ENCODE measurements at regions not wholly inside any gene's neighbourhood (a gene's known extent, or its start where the extent isn't known, plus 50 kb on each side); places are given as distances from the start of the nearest gene placed in this dataset.
A peak's percentile ranks its signal among the peaks of the same experiment; 100 is the strongest.

DNA sequence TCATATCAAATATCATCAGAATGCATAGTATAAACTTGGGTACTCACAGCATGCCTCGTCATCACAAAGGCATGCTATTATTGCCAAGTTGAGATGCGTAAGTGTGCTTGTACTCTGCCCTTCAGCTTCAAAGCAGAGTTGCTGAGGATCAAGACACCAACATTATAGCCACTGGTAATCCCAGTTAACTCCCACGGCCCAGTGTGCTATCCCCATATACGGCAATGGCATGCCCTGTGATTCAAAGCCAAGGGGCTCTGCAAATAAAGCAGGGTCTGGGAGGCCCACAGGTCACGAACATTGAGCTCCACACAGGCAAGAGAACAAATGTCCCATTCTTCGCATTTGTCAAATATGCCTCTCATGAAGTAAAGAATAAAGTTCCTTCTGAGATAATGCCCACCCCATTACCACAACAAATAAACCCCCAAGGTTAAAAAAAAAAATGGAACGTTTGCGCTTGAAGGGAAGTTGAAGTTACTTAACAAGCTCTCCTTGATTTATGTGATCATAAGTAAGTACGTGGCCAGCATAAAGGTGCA, 298.1 kb upstream of the NECTIN3 start:
- Histone ChIP-seq H3K9me3 (ENCODE audit: control insufficient read depth in 2 of 2, insufficient read depth in 1 of 2, low read depth in 1 of 2, low read length in 1 of 2) (peaks cover 0 to 4% of the 10 kb centered on the region in 2 donors), H3K27ac (ENCODE audit: low read depth in 1 of 3, low read length in 2 of 3) (no peak overlapping the region), H3K27me3 (ENCODE audit: control insufficient read depth in 3 of 3, insufficient read depth in 3 of 3, low read length in 3 of 3) (no peaks in the 10 kb centered on the region), H3K4me1 (ENCODE audit: control insufficient read depth in 3 of 3, insufficient read depth in 2 of 3, low read depth in 1 of 3, low read length in 2 of 3) (peaks cover 0 to 3% (median 0%) of the 10 kb centered on the region in 3 donors), H3K36me3 (ENCODE audit: control insufficient read depth in 3 of 3, insufficient read depth in 2 of 3, low read depth in 1 of 3, low read length in 3 of 3) (no peaks in the 10 kb centered on the region), H3K4me3 (ENCODE audit: low read depth in 1 of 3, low read length in 3 of 3) (no peak overlapping the region)
- peak; percentile 33 to 51 for DNase-seq
- FAIRE-seq, result no peak
- 60 to 68% (median 61%) methylated on average over 9 of the region's 9 CpGs for WGBS, 3 donors

- Histone ChIP-seq H3K4me3 (ENCODE audit: low read depth in 1 of 3, low read length in 3 of 3) (no peak overlapping the region), H3K36me3 (ENCODE audit: control insufficient read depth in 3 of 3, insufficient read depth in 2 of 3, low read depth in 1 of 3, low read length in 3 of 3) (no peaks in the 10 kb centered on the region), H3K27ac (ENCODE audit: low read depth in 1 of 3, low read length in 2 of 3) (no peak overlapping the region), H3K27me3 (ENCODE audit: control insufficient read depth in 3 of 3, insufficient read depth in 3 of 3, low read length in 3 of 3) (no peaks in the 10 kb centered on the region), H3K4me1 (ENCODE audit: control insufficient read depth in 3 of 3, insufficient read depth in 2 of 3, low read depth in 1 of 3, low read length in 2 of 3) (peaks cover 0 to 3% (median 0%) of the 10 kb centered on the region in 3 donors), H3K9me3 (ENCODE audit: control insufficient read depth in 2 of 2, insufficient read depth in 1 of 2, low read depth in 1 of 2, low read length in 1 of 2) (no peaks in the 10 kb centered on the region)
- no peak for FAIRE-seq
- no peak for DNase-seq
- WGBS, 3 donors, result 71 to 94% (median 83%) methylated on average over 7 of the region's 7 CpGs
These were observed 296.9 kb upstream of the NECTIN3 start for GRCh38 chr3:110774496-110775265.

- Histone ChIP-seq H3K27me3 (ENCODE audit: control insufficient read depth in 3 of 3, insufficient read depth in 3 of 3, low read length in 3 of 3) (no peaks in the 10 kb centered on the region), H3K4me3 (ENCODE audit: low read depth in 1 of 3, low read length in 3 of 3) (no peak overlapping the region), H3K4me1 (ENCODE audit: control insufficient read depth in 3 of 3, insufficient read depth in 2 of 3, low read depth in 1 of 3, low read length in 2 of 3) (no peaks in the 10 kb centered on the region), H3K27ac (ENCODE audit: low read depth in 1 of 3, low read length in 2 of 3) (no peak overlapping the region), H3K9me3 (ENCODE audit: control insufficient read depth in 2 of 2, insufficient read depth in 1 of 2, low read depth in 1 of 2, low read length in 1 of 2) (no peaks in the 10 kb centered on the region), H3K36me3 (ENCODE audit: control insufficient read depth in 3 of 3, insufficient read depth in 2 of 3, low read depth in 1 of 3, low read length in 3 of 3) (no peaks in the 10 kb centered on the region)
- DNase-seq (no peak), FAIRE-seq (no peak)
- WGBS, 3 donors, result 88 to 100% (median 96%) methylated on average over 2 of the region's 2 CpGs
These were observed 292.0 kb upstream of the NECTIN3 start for GRCh38 chr3:110779581-110779980.

DNA sequence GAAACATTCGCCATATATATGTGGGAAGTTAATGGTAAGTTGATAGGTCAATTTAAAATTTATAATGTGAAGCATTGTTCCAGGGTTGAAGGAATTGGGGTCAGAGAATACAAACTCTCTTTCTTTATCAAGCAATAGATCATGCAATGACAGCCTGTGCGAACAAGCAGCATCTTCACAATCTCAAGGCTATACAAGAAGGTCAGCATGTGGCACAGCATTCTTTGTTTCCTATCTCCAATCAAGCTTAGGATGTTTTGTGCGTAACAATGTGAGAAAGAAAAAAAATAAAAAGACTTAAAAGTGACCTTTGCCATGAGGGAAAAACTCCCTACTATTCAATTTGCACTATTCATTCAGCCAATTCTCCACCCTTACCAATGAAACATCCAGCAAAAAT, 288.1 kb upstream of the NECTIN3 start:
- WGBS, 3 donors, result 79 to 91% (median 90%) methylated on average over 3 of the region's 3 CpGs
- FAIRE-seq (no peak), DNase-seq (no peak)
- Histone ChIP-seq H3K27me3 (ENCODE audit: control insufficient read depth in 3 of 3, insufficient read depth in 3 of 3, low read length in 3 of 3) (no peaks in the 10 kb centered on the region), H3K36me3 (ENCODE audit: control insufficient read depth in 3 of 3, insufficient read depth in 2 of 3, low read depth in 1 of 3, low read length in 3 of 3) (no peaks in the 10 kb centered on the region), H3K9me3 (ENCODE audit: control insufficient read depth in 2 of 2, insufficient read depth in 1 of 2, low read depth in 1 of 2, low read length in 1 of 2) (no peaks in the 10 kb centered on the region), H3K4me1 (ENCODE audit: control insufficient read depth in 3 of 3, insufficient read depth in 2 of 3, low read depth in 1 of 3, low read length in 2 of 3) (no peaks in the 10 kb centered on the region), H3K4me3 (ENCODE audit: low read depth in 1 of 3, low read length in 3 of 3) (no peak overlapping the region), H3K27ac (ENCODE audit: low read depth in 1 of 3, low read length in 2 of 3) (no peak overlapping the region)

GRCh38 chr3:110788794-110789193, 282.8 kb upstream of the NECTIN3 start:
- no peaks in the 10 kb centered on the region for H3K36me3 ChIP-seq (ENCODE audit: control insufficient read depth in 3 of 3, insufficient read depth in 2 of 3, low read depth in 1 of 3, low read length in 3 of 3)
- H3K4me3 ChIP-seq (ENCODE audit: low read depth in 1 of 3, low read length in 3 of 3), result no peak overlapping the region
- H3K27me3 ChIP-seq (ENCODE audit: control insufficient read depth in 3 of 3, insufficient read depth in 3 of 3, low read length in 3 of 3), result no peaks in the 10 kb centered on the region
- H3K9me3 ChIP-seq (ENCODE audit: control insufficient read depth in 2 of 2, insufficient read depth in 1 of 2, low read depth in 1 of 2, low read length in 1 of 2), result no peaks in the 10 kb centered on the region
- H3K4me1 ChIP-seq (ENCODE audit: control insufficient read depth in 3 of 3, insufficient read depth in 2 of 3, low read depth in 1 of 3, low read length in 2 of 3), result no peaks in the 10 kb centered on the region
- WGBS, 3 donors, result 78 to 93% (median 86%) methylated on average over 1 of the region's 1 CpG
- FAIRE-seq, result no peak
- H3K27ac ChIP-seq (ENCODE audit: low read depth in 1 of 3, low read length in 2 of 3), result no peak overlapping the region
- DNase-seq, result no peak

GRCh38 chr3:110789315-110789714, 282.3 kb upstream of the NECTIN3 start:
- Histone ChIP-seq H3K9me3 (ENCODE audit: control insufficient read depth in 2 of 2, insufficient read depth in 1 of 2, low read depth in 1 of 2, low read length in 1 of 2) (no peaks in the 10 kb centered on the region), H3K27me3 (ENCODE audit: control insufficient read depth in 3 of 3, insufficient read depth in 3 of 3, low read length in 3 of 3) (no peaks in the 10 kb centered on the region), H3K4me3 (ENCODE audit: low read depth in 1 of 3, low read length in 3 of 3) (no peak overlapping the region), H3K36me3 (ENCODE audit: control insufficient read depth in 3 of 3, insufficient read depth in 2 of 3, low read depth in 1 of 3, low read length in 3 of 3) (no peaks in the 10 kb centered on the region), H3K4me1 (ENCODE audit: control insufficient read depth in 3 of 3, insufficient read depth in 2 of 3, low read depth in 1 of 3, low read length in 2 of 3) (no peaks in the 10 kb centered on the region), H3K27ac (ENCODE audit: low read depth in 1 of 3, low read length in 2 of 3) (no peak overlapping the region)
- DNase-seq (no peak), FAIRE-seq (no peak)
- 93 to 97% (median 94%) methylated on average over 2 of the region's 2 CpGs for WGBS, 3 donors

DNA sequence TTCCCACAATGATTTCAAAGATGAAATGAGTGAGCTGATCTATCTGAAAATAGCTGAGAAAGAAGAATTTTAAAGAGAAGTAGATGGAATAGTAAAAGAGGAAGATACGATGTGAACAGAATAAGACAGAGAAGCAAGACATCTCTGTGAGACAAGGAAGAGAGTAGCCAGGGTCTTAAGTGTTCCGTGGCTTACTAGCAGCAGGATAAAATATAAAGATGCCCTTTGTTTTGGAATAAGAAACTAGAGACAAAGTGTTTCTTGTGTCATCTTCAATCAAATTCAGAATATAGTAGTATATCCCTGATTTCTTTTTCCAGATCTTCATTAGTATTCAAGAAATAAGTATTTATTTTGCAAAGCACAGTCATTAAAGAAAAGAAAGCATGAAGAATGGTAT, 281.0 kb upstream of the NECTIN3 start:
- Histone ChIP-seq H3K27me3 (ENCODE audit: control insufficient read depth in 3 of 3, insufficient read depth in 3 of 3, low read length in 3 of 3) (no peaks in the 10 kb centered on the region), H3K36me3 (ENCODE audit: control insufficient read depth in 3 of 3, insufficient read depth in 2 of 3, low read depth in 1 of 3, low read length in 3 of 3) (no peaks in the 10 kb centered on the region), H3K4me1 (ENCODE audit: control insufficient read depth in 3 of 3, insufficient read depth in 2 of 3, low read depth in 1 of 3, low read length in 2 of 3) (no peaks in the 10 kb centered on the region), H3K9me3 (ENCODE audit: control insufficient read depth in 2 of 2, insufficient read depth in 1 of 2, low read depth in 1 of 2, low read length in 1 of 2) (no peaks in the 10 kb centered on the region), H3K4me3 (ENCODE audit: low read depth in 1 of 3, low read length in 3 of 3) (no peak overlapping the region), H3K27ac (ENCODE audit: low read depth in 1 of 3, low read length in 2 of 3) (no peak overlapping the region)
- 80 to 89% (median 87%) methylated on average over 2 of the region's 2 CpGs for WGBS, 3 donors
- no peak for FAIRE-seq
- DNase-seq, result no peak

DNA sequence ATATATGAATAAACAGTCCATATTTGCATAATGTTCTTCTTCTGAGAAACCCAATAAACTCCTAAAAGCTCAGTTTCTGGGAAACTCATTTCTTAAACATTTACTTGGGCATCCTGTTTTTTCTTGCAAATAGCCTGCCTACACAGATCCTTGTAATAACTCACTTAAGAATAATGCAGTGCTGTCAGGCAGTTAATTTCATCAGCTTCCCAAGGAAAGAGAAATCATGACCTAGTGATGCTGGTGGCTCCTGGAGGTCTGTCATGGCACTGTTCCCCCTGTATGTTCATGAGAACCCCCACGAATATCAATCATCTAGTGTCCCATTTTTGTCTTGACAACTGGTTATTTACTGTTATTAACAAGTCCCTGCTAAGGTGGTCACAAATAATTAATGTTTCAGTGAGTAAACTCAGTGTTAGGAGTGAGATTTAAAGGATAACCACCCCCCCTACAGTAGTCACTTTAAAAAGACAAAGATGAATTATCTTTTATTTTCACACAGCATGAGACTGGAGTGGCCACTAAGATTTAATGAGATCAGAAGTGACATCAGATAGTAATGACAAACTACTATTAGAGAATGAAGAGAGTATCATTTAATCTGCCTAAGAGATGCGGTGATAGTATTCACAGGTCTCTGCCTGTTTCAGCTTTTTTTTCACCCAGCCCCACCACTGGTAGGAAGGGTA, 279.5 kb upstream of the NECTIN3 start:
- 82 to 90% (median 86%) methylated on average over 2 of the region's 2 CpGs for WGBS, 3 donors
- H3K36me3 ChIP-seq (ENCODE audit: control insufficient read depth in 3 of 3, insufficient read depth in 2 of 3, low read depth in 1 of 3, low read length in 3 of 3), result no peaks in the 10 kb centered on the region
- DNase-seq (no peak), FAIRE-seq (no peak)
- H3K27me3 ChIP-seq (ENCODE audit: control insufficient read depth in 3 of 3, insufficient read depth in 3 of 3, low read length in 3 of 3), result no peaks in the 10 kb centered on the region
- no peak overlapping the region for H3K27ac ChIP-seq (ENCODE audit: low read depth in 1 of 3, low read length in 2 of 3)
- H3K4me1 ChIP-seq (ENCODE audit: control insufficient read depth in 3 of 3, insufficient read depth in 2 of 3, low read depth in 1 of 3, low read length in 2 of 3), result no peaks in the 10 kb centered on the region
- H3K4me3 ChIP-seq (ENCODE audit: low read depth in 1 of 3, low read length in 3 of 3), result no peak overlapping the region
- H3K9me3 ChIP-seq (ENCODE audit: control insufficient read depth in 2 of 2, insufficient read depth in 1 of 2, low read depth in 1 of 2, low read length in 1 of 2), result no peaks in the 10 kb centered on the region

Measured in small intestine (tissue), 7 donors.